AG10803 (cell line): ENCODE measurements at regions not wholly inside any gene's neighbourhood (a gene's known extent, or its start where the extent isn't known, plus 50 kb on each side); places are given as distances from the start of the nearest gene placed in this dataset.
A peak's percentile ranks its signal among the peaks of the same experiment; 100 is the strongest.

Experiments
- DNase-seq: peaks from one replicate; pipeline ENCODE4 v3.0.0; 2010; ENCODE audit warnings: low read depth
- H3K4me3 ChIP-seq: 2 replicates; pipeline ENCODE4 v1.5.1; 2011; ENCODE audit warnings: mild to moderate bottlenecking, low read length, control low read depth
- CTCF ChIP-seq: conservative IDR thresholded peaks from 2 replicates; pipeline ENCODE4 v1.5.1; 2011; ENCODE audit warnings: mild to moderate bottlenecking, low read length, control low read depth, inconsistent platforms

- H3K4me3 ChIP-seq: no peak overlapping the region
- no peak for DNase-seq
- no peak for TF ChIP-seq CTCF
These were observed 178.3 kb downstream of the EFNB2 start for GRCh38 chr13:106357198-106357597.

- no peak overlapping the region for H3K4me3 ChIP-seq
- no peak for TF ChIP-seq CTCF
- no peak for DNase-seq
These were observed 179.6 kb downstream of the EFNB2 start for GRCh38 chr13:106355866-106356265.

- no peak for DNase-seq
- no peak for TF ChIP-seq CTCF
- no peak overlapping the region for H3K4me3 ChIP-seq
These were observed 180.5 kb downstream of the EFNB2 start for GRCh38 chr13:106354961-106355360.

GRCh38 chr13:106352850-106353249 is 182.6 kb downstream of the EFNB2 start:
- H3K4me3 ChIP-seq: no peak overlapping the region
- DNase-seq: no peak
- TF ChIP-seq CTCF: no peak

GRCh38 chr13:106351251-106351650 is 184.2 kb downstream of the EFNB2 start:
- no peak for TF ChIP-seq CTCF
- DNase-seq: no peak
- H3K4me3 ChIP-seq: no peak overlapping the region

- H3K4me3 ChIP-seq: no peak overlapping the region
- DNase-seq: no peak
- TF ChIP-seq CTCF: no peak
These were observed 185.3 kb downstream of the EFNB2 start for GRCh38 chr13:106350208-106350607.

GRCh38 chr13:106349080-106349931 is 186.2 kb downstream of the EFNB2 start:
- TF ChIP-seq CTCF: no peak
- DNase-seq: no peak
- peak overlapping the region; percentile 21 for H3K4me3 ChIP-seq
